HFFc6 (cell line): ENCODE measurements at regions not wholly inside any gene's neighbourhood (a gene's known extent, or its start where the extent isn't known, plus 50 kb on each side); places are given as distances from the start of the nearest gene placed in this dataset.

Experiments used
- DNase-seq: peaks from one replicate; pipeline ENCODE4 v3.0.0-alpha.2; 2018
- H3K27ac Mint-ChIP-seq: 2 replicates; pipeline ENCODE4 v1.8.0; 2020; ENCODE audit warnings: mild to moderate bottlenecking, mixed read lengths
- H3K27me3 Mint-ChIP-seq: 2 replicates; pipeline ENCODE4 v1.8.0; 2021; ENCODE audit warnings: mild to moderate bottlenecking, moderate library complexity, mixed read lengths; ENCODE audit not compliant: insufficient read depth
- H3K36me3 Mint-ChIP-seq: 2 replicates; pipeline ENCODE4 v1.8.0; 2021; ENCODE audit warnings: low read depth, mixed read lengths
- H3K4me1 Mint-ChIP-seq: 2 replicates; pipeline ENCODE4 v1.8.0; 2020; ENCODE audit warnings: low read depth, mixed read lengths
- H3K4me3 Mint-ChIP-seq: 2 replicates; pipeline ENCODE4 v1.8.0; 2020; ENCODE audit warnings: mild to moderate bottlenecking, moderate library complexity, mixed read lengths
- H3K9me3 Mint-ChIP-seq: 2 replicates; pipeline ENCODE4 v1.8.0; 2020; ENCODE audit warnings: mild to moderate bottlenecking, mixed read lengths
- CTCF ChIP-seq: fragments of 200-600 bp; sonication (generic); IDR thresholded peaks from 2 replicates; pipeline ENCODE4 v1.5.0; 2021; ENCODE audit warnings: antibody characterized with exemption, mild to moderate bottlenecking

DNA sequence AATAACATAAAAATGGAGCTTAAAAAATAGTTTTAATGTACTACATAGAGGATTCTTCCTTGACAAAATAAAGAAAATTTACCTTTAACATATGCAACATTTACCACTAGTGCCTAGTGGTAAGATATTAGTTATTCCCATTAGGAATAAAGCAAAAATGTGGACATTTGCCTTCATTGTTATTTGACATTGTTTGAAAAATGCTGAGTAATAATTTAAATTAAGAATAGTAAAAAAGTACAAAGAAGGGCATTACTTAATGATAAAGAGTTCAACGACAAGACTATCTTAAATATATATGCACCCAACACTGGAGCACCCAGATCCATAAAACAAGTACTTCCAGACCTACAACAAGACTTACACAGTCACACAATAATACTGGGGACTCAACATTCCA lies 125.7 kb downstream of the POLR2M start:
- Mint-ChIP-seq H3K36me3 (no peaks in the 10 kb centered on the region), H3K27me3 (peaks cover 13% of the 10 kb centered on the region)

GRCh38 chr15:57835119-57835518 lies 128.6 kb downstream of the POLR2M start:
- Mint-ChIP-seq H3K27me3 (peaks cover 13% of the 10 kb centered on the region), H3K36me3 (no peaks in the 10 kb centered on the region), H3K9me3 (no peaks in the 10 kb centered on the region; the same call in 1 of the 2 replicates), H3K4me1 (no peaks in the 10 kb centered on the region), H3K27ac (no peak overlapping the region), H3K4me3 (no peak overlapping the region)
- DNase-seq = no peak
- TF ChIP-seq CTCF = no peak

More for the DNA sequence above, 125.7 kb downstream of the POLR2M start:
- no peaks in the 10 kb centered on the region; the same call in 1 of the 2 replicates for H3K9me3 Mint-ChIP-seq
- no peak overlapping the region for H3K27ac Mint-ChIP-seq
- TF ChIP-seq CTCF = no peak
- no peak overlapping the region for H3K4me3 Mint-ChIP-seq
- H3K4me1 Mint-ChIP-seq = no peaks in the 10 kb centered on the region
- no peak for DNase-seq

DNA sequence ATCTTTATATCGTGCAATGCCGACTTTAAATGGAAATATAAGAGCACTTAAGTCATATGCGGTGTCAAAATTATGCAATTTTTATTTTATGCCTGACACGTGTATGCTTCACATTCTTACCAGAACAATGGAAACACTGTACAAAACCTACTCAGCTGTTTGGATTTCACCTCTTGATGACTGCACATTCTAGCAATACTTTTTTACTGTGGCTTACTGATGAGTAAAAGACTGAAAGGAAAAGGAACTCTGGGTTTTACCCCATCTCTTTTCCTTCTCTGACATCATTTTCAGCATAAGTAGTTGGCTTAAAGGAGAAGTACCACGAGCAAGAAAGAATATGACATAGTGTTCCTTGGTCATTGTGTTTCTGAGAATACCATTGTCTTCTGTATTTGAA lies 142.8 kb downstream of the POLR2M start:
- Mint-ChIP-seq H3K4me1 (no peaks in the 10 kb centered on the region), H3K9me3 (no peaks in the 10 kb centered on the region), H3K36me3 (no peaks in the 10 kb centered on the region), H3K4me3 (no peak overlapping the region), H3K27me3 (peaks cover 36% of the 10 kb centered on the region; the same call in 1 of the 2 replicates), H3K27ac (no peak overlapping the region)
- no peak for DNase-seq
- TF ChIP-seq CTCF = no peak

DNA sequence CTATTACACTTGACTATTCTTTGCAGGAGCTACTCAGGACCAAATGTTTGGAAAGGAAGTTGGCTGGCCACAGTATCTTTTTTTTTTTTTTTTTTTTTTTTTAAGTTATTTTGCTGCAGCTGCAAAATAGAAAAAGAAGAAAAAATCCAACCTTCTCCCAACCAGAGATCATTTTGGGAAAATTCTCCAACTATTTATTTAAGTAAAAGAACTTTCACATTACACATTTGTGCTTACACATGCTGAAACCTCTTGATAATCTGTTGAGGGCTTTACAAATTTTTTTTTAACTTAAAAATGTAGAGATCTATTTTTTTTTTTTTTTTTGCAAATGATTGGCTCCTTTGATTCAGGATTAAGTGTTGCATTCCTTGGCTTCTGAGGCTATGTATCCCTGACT lies 148.0 kb downstream of the POLR2M start:
- H3K9me3 Mint-ChIP-seq = no peaks in the 10 kb centered on the region
- H3K36me3 Mint-ChIP-seq = no peaks in the 10 kb centered on the region
- no peak overlapping the region for H3K27ac Mint-ChIP-seq
- peaks cover 14% of the 10 kb centered on the region; the same call in 1 of the 2 replicates for H3K27me3 Mint-ChIP-seq
- H3K4me1 Mint-ChIP-seq = peaks cover 4% of the 10 kb centered on the region; the same call in 1 of the 2 replicates
- no peak for DNase-seq
- no peak for TF ChIP-seq CTCF
- H3K4me3 Mint-ChIP-seq = no peak overlapping the region

DNA sequence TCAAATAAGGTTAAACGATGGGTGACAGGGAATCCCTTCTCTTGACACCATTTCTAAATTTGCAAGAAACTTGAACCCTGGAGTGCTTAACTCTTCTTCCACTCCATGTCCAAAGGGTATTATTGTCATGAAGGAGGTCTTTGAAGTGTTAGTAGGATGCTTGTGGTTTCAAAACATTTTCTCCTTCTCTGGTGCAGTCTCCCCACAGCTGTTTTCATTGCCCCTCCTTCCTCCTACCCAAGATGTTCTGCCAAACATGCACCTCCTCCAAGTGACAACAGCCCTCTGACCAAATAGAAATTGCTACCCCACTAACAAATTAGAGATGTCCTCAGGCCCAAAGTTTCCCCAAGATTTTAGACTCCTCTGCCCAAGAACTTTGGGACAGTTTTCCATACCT lies 151.4 kb downstream of the POLR2M start:
- Mint-ChIP-seq H3K4me3 (no peak overlapping the region), H3K27me3 (no peaks in the 10 kb centered on the region), H3K36me3 (no peaks in the 10 kb centered on the region), H3K27ac (no peak overlapping the region), H3K4me1 (peaks cover 18% of the 10 kb centered on the region), H3K9me3 (no peaks in the 10 kb centered on the region)
- no peak for DNase-seq
- no peak for TF ChIP-seq CTCF

GRCh38 chr15:57859130-57859685 lies 152.7 kb downstream of the POLR2M start:
- H3K36me3 Mint-ChIP-seq = no peaks in the 10 kb centered on the region
- no peak for TF ChIP-seq CTCF
- peaks cover 18% of the 10 kb centered on the region for H3K4me1 Mint-ChIP-seq
- DNase-seq = no peak
- H3K4me3 Mint-ChIP-seq = no peak overlapping the region
- no peaks in the 10 kb centered on the region for H3K27me3 Mint-ChIP-seq
- H3K27ac Mint-ChIP-seq = no peak overlapping the region
- H3K9me3 Mint-ChIP-seq = no peaks in the 10 kb centered on the region
